ENCODE measurements at regions not wholly inside any gene's neighbourhood (a gene's known extent, or its start where the extent isn't known, plus 50 kb on each side); places are given as distances from the start of the nearest gene placed in this dataset.

- TF ChIP-seq BACH2 (CRISPR knock-in tag; IDR thresholded peaks at IDR 0.05; ENCODE audit: borderline replicate concordance) (no peak), CREB5 (CRISPR knock-in tag; IDR thresholded peaks at IDR 0.05; ENCODE audit: low read depth) (no peak)
- no peak for ATAC-seq
Observed at GRCh38 chr1:213415691-213416380, 364.8 kb downstream of the RPS6KC1 start.

GRCh38 chr1:213416461-213417224 lies 365.6 kb downstream of the RPS6KC1 start:
- ATAC-seq: no peak
- TF ChIP-seq CSRNP3 (CRISPR knock-in tag; IDR thresholded peaks at IDR 0.05): no peak

- no peak for TF ChIP-seq RARB (CRISPR knock-in tag; IDR thresholded peaks at IDR 0.05)
- no peak for ATAC-seq
Observed at GRCh38 chr1:213417225-213417820, 366.3 kb downstream of the RPS6KC1 start.

GRCh38 chr1:213417846-213418245 lies 366.8 kb downstream of the RPS6KC1 start:
- ATAC-seq: no peak
- no peak for TF ChIP-seq PATZ1 (CRISPR knock-in tag; IDR thresholded peaks at IDR 0.05; ENCODE audit: borderline replicate concordance)
- TF ChIP-seq POU6F1 (CRISPR knock-in tag; IDR thresholded peaks at IDR 0.05; ENCODE audit: borderline replicate concordance, low read depth): no peak
- no peak for TF ChIP-seq RARB (CRISPR knock-in tag; IDR thresholded peaks at IDR 0.05)
- TF ChIP-seq TCF4 (CRISPR knock-in tag; IDR thresholded peaks at IDR 0.05; ENCODE audit: borderline replicate concordance): no peak

- ATAC-seq: no peak
- TF ChIP-seq CREB5 (CRISPR knock-in tag; IDR thresholded peaks at IDR 0.05; ENCODE audit: low read depth) (no peak), ARNTL (CRISPR knock-in tag; IDR thresholded peaks at IDR 0.05; ENCODE audit: borderline replicate concordance, low read depth) (no peak), GLIS3 (CRISPR knock-in tag; IDR thresholded peaks at IDR 0.05) (no peak), ZNF70 (CRISPR knock-in tag; IDR thresholded peaks at IDR 0.05) (no peak), TCF4 (CRISPR knock-in tag; IDR thresholded peaks at IDR 0.05; ENCODE audit: borderline replicate concordance) (no peak), ESRRG (CRISPR knock-in tag; IDR thresholded peaks at IDR 0.05) (no peak), TSHZ2 (CRISPR knock-in tag; IDR thresholded peaks at IDR 0.05) (no peak), BACH2 (CRISPR knock-in tag; IDR thresholded peaks at IDR 0.05; ENCODE audit: borderline replicate concordance) (no peak), ZFP3 (CRISPR knock-in tag; IDR thresholded peaks at IDR 0.05) (no peak), SNAI2 (CRISPR knock-in tag; IDR thresholded peaks at IDR 0.05) (no peak), POU6F1 (CRISPR knock-in tag; IDR thresholded peaks at IDR 0.05; ENCODE audit: borderline replicate concordance, low read depth) (no peak), TOX (CRISPR knock-in tag; IDR thresholded peaks at IDR 0.05; ENCODE audit: borderline replicate concordance) (no peak), ZFP30 (CRISPR knock-in tag; IDR thresholded peaks at IDR 0.05) (no peak), ISL1 (CRISPR knock-in tag; IDR thresholded peaks at IDR 0.05) (no peak), CSDC2 (CRISPR knock-in tag; IDR thresholded peaks at IDR 0.05) (no peak)
Observed at GRCh38 chr1:213418268-213419071, 367.4 kb downstream of the RPS6KC1 start.

All from SK-N-SH treated with all-trans-retinoic acid at 6 μM for 48 hours (cell line).